H1 (cell line): ENCODE measurements at regions not wholly inside any gene's neighbourhood (a gene's known extent, or its start where the extent isn't known, plus 50 kb on each side); places are given as distances from the start of the nearest gene placed in this dataset.

Source experiments
- CTCF ChIA-PET: fragments of 300-600 bp; sonication (Branson Sonifier 250); formaldehyde crosslinking; loops from one replicate; lab custom pipeline; 2021; ENCODE audit not compliant: partially characterized antibody; lab: Charles Lee
- POLR2A ChIA-PET: fragments of 300-600 bp; sonication (Branson Sonifier 250); formaldehyde crosslinking; loops from one replicate; lab custom pipeline; 2021; ENCODE audit warnings: inconsistent platforms; ENCODE audit not compliant: partially characterized antibody; lab: Charles Lee
- DNase-seq, 2 experiments: peaks; one replicate each; pipeline versions ENCODE4 v3.0.0 to v3.0.0-alpha.2; 2010 to 2022; ENCODE audit warnings: low spot score in 2 of 2, low read depth in 1 of 2, mixed read lengths in 1 of 2
- FAIRE-seq: peaks from 2 replicates; lab custom pipeline; 2011; peaks lifted over from hg19 to GRCh38; lab: Jason Lieb, UNC
- H2AFZ ChIP-seq: 2 replicates; pipeline ENCODE4 v1.8.1; 2012; ENCODE audit warnings: low read length, inconsistent platforms
- H2AK5ac ChIP-seq: 2 replicates; pipeline ENCODE4 v1.6.1; 2013; ENCODE audit warnings: low read depth, low read length
- H2BK120ac ChIP-seq: replicated peaks from 2 replicates; pipeline ENCODE3; 2013; ENCODE audit warnings: low read depth, low read length, inconsistent platforms
- H2BK12ac ChIP-seq: 2 replicates; pipeline ENCODE4 v1.6.1; 2013; ENCODE audit warnings: low read depth, low read length
- H2BK15ac ChIP-seq: 2 replicates; pipeline ENCODE4 v1.6.1; 2013; ENCODE audit warnings: low read length
- H2BK20ac ChIP-seq: 2 replicates; pipeline ENCODE4 v1.6.1; 2013; ENCODE audit warnings: low read length
- H2BK5ac ChIP-seq: 2 replicates; pipeline ENCODE4 v1.6.1; 2013; ENCODE audit warnings: low read depth, low read length
- H3K14ac ChIP-seq: 2 replicates; pipeline ENCODE4 v1.6.1; 2013; ENCODE audit warnings: inconsistent platforms; ENCODE audit not compliant: insufficient read length
- H3K18ac ChIP-seq: 2 replicates; pipeline ENCODE4 v1.6.1; 2013; ENCODE audit warnings: low read length; ENCODE audit errors: extremely low read depth
- H3K23ac ChIP-seq: 2 replicates; pipeline ENCODE4 v1.6.1; 2013; ENCODE audit warnings: inconsistent platforms; ENCODE audit not compliant: insufficient read length
- H3K23me2 ChIP-seq: 2 replicates; pipeline ENCODE4 v1.6.1; 2013; ENCODE audit warnings: low read depth, low read length
- H3K27ac ChIP-seq: 2 replicates; pipeline ENCODE4 v1.6.1; 2011; ENCODE audit warnings: low read depth, low read length, inconsistent platforms
- H3K27me3 ChIP-seq, 4 experiments: replicated peaks in 1 of 4; 1 replicate in 1 of 4; 2 replicates in 3 of 4; pipeline versions ENCODE4 v1.6.1 to v1.8.1; 2011 to 2013; ENCODE audit warnings: low read length in 3 of 4, mild to moderate bottlenecking in 3 of 4, inconsistent platforms in 2 of 4, mixed read lengths in 2 of 4, moderate library complexity in 1 of 4; ENCODE audit not compliant: control insufficient read depth in 3 of 4, insufficient read depth in 3 of 4; ENCODE audit errors: extremely low read depth in 1 of 4
- H3K36me3 ChIP-seq, 4 experiments: 2 replicates each; pipeline versions ENCODE4 v1.6.1 to v1.8.1; 2011 to 2013; ENCODE audit warnings: mild to moderate bottlenecking in 4 of 4, low read length in 3 of 4, moderate library complexity in 2 of 4, control low read depth in 1 of 4, inconsistent platforms in 1 of 4; ENCODE audit not compliant: insufficient read depth in 4 of 4, control insufficient read depth in 2 of 4
- H3K4ac ChIP-seq: replicated peaks from 2 replicates; pipeline ENCODE3; 2013; ENCODE audit warnings: low read length, low read depth, mixed read lengths, inconsistent platforms; ENCODE audit not compliant: insufficient read length
- H3K4me1 ChIP-seq, 4 experiments: replicated peaks in 1 of 4; 1 replicate in 1 of 4; 2 replicates in 3 of 4; pipeline versions ENCODE4 v1.6.1 to v1.8.1; 2011 to 2013; ENCODE audit warnings: low read length in 3 of 4, inconsistent platforms in 2 of 4, mixed read lengths in 1 of 4; ENCODE audit not compliant: insufficient read depth in 4 of 4, control insufficient read depth in 3 of 4
- H3K4me2 ChIP-seq, 2 experiments: 2 replicates each; pipeline versions ENCODE4 v1.6.1 to v1.8.1; 2011 to 2013; ENCODE audit warnings: low read depth in 2 of 2, low read length in 2 of 2, control low read depth in 1 of 2, inconsistent platforms in 1 of 2, mild to moderate bottlenecking in 1 of 2; ENCODE audit not compliant: insufficient read depth in 1 of 2
- H3K4me3 ChIP-seq, 4 experiments: fragments of 200-600, 300-600 bp in 1 of 4; sonication (generic), shearing (Covaris generic), sonication (Bioruptor Twin) in 1 of 4; 2 replicates each; pipeline versions ENCODE4 v1.5.1 to v1.8.1; 2011 to 2016; ENCODE audit warnings: low read length in 4 of 4, low read depth in 3 of 4, control low read depth in 2 of 4, inconsistent platforms in 2 of 4, mild to moderate bottlenecking in 2 of 4, mixed read lengths in 1 of 4, moderate library complexity in 1 of 4; ENCODE audit not compliant: insufficient read depth in 2 of 4; ENCODE audit errors: extremely low read depth in 1 of 4
- H3K56ac ChIP-seq: replicated peaks from 2 replicates; pipeline ENCODE3; 2013; ENCODE audit warnings: low read depth, mild to moderate bottlenecking, mixed read lengths, low read length, inconsistent platforms; ENCODE audit not compliant: insufficient read length
- H3K79me1 ChIP-seq: 2 replicates; pipeline ENCODE4 v1.6.1; 2013; ENCODE audit warnings: low read depth, low read length, control low read depth
- H3K79me2 ChIP-seq, 2 experiments: 2 replicates each; pipeline versions ENCODE4 v1.6.1 to v1.8.1; 2012 to 2013; ENCODE audit warnings: low read length in 2 of 2, mild to moderate bottlenecking in 2 of 2, inconsistent platforms in 1 of 2; ENCODE audit not compliant: insufficient read depth in 2 of 2, control insufficient read depth in 1 of 2
- H3K9ac ChIP-seq, 4 experiments: replicated peaks in 1 of 4; 1 replicate in 1 of 4; 2 replicates in 3 of 4; pipeline versions ENCODE4 v1.6.1 to v1.8.1; 2011 to 2013; ENCODE audit warnings: low read depth in 3 of 4, low read length in 3 of 4, control low read depth in 2 of 4, mild to moderate bottlenecking in 2 of 4, moderate library complexity in 2 of 4, inconsistent platforms in 1 of 4; ENCODE audit errors: extremely low read depth in 1 of 4
- H3K9me3 ChIP-seq, 2 experiments: 2 replicates each; pipeline versions ENCODE4 v1.6.1 to v1.8.1; 2012 to 2013; ENCODE audit warnings: mild to moderate bottlenecking in 2 of 2, moderate library complexity in 2 of 2, control low read depth in 1 of 2, inconsistent platforms in 1 of 2, low read depth in 1 of 2, low read length in 1 of 2, mixed read lengths in 1 of 2; ENCODE audit not compliant: insufficient read depth in 2 of 2
- H4K20me1 ChIP-seq, 2 experiments: replicated peaks in 1 of 2; 2 replicates each; pipeline versions ENCODE3 to v1.8.1; 2011 to 2013; ENCODE audit warnings: inconsistent platforms in 2 of 2, low read length in 2 of 2, mild to moderate bottlenecking in 1 of 2; ENCODE audit not compliant: insufficient read depth in 2 of 2, control insufficient read depth in 1 of 2
- H4K5ac ChIP-seq: 2 replicates; pipeline ENCODE4 v1.6.1; 2013; ENCODE audit warnings: low read length, low read depth, mixed read lengths, inconsistent platforms; ENCODE audit not compliant: insufficient read length
- H4K8ac ChIP-seq: 2 replicates; pipeline ENCODE4 v1.8.0; 2013; ENCODE audit warnings: mild to moderate bottlenecking, moderate library complexity, low read length, inconsistent platforms; ENCODE audit not compliant: insufficient read depth; ENCODE audit errors: extremely low read depth
- H4K91ac ChIP-seq: replicated peaks from 2 replicates; pipeline ENCODE3; 2013; ENCODE audit warnings: low read length, mixed read lengths, inconsistent platforms; ENCODE audit not compliant: insufficient read length
- ASH2L ChIP-seq: fragments of 200-600, 300-600 bp; sonication (generic); IDR thresholded peaks from one replicate; pipeline ENCODE4 v1.7.1; 2017; ENCODE audit warnings: low read length
- CHD1 ChIP-seq: IDR thresholded peaks from 2 replicates; pipeline ENCODE4 v1.6.1; 2012; ENCODE audit warnings: low read depth, low read length, improper control_type of control experiment
- CHD2 ChIP-seq: IDR thresholded peaks from 2 replicates; pipeline ENCODE4 v1.6.1; 2012; ENCODE audit warnings: low read length, improper control_type of control experiment
- EP300 ChIP-seq, 2 experiments: IDR thresholded peaks; 1 replicate in 1 of 2; 2 replicates in 1 of 2; pipeline ENCODE4 v1.6.1; 2011 to 2012; ENCODE audit warnings: low read depth in 2 of 2, low read length in 2 of 2, mild to moderate bottlenecking in 2 of 2, borderline replicate concordance in 1 of 2, inconsistent platforms in 1 of 2, moderate library complexity in 1 of 2
- GABPA ChIP-seq: IDR thresholded peaks from 2 replicates; pipeline ENCODE4 v1.6.1; 2011; ENCODE audit warnings: mild to moderate bottlenecking, low read length, moderate library complexity, borderline replicate concordance; ENCODE audit not compliant: insufficient read depth
- GTF2F1 ChIP-seq: IDR thresholded peaks from 2 replicates; pipeline ENCODE4 v1.6.1; 2012; ENCODE audit warnings: low read depth, low read length, improper control_type of control experiment, borderline replicate concordance
- MAFK ChIP-seq: IDR thresholded peaks from 2 replicates; pipeline ENCODE4 v1.6.1; 2012; ENCODE audit warnings: low read depth, mild to moderate bottlenecking, improper control_type of control experiment, low read length
- POLR2AphosphoS5 ChIP-seq: IDR thresholded peaks from 2 replicates; pipeline ENCODE4 v1.6.1; 2011; ENCODE audit warnings: low read depth, low read length
- POU5F1 ChIP-seq: IDR thresholded peaks from 2 replicates; pipeline ENCODE4 v1.6.1; 2011; ENCODE audit warnings: low read depth, mild to moderate bottlenecking, low read length, moderate library complexity
- RAD21 ChIP-seq, 2 experiments: IDR thresholded peaks in 1 of 2; conservative IDR thresholded peaks in 1 of 2; 2 replicates each; pipeline ENCODE4 v1.6.1; 2011; ENCODE audit warnings: low read depth in 2 of 2, low read length in 2 of 2, improper control_type of control experiment in 1 of 2, inconsistent platforms in 1 of 2, mild to moderate bottlenecking in 1 of 2, moderate library complexity in 1 of 2
- RXRA ChIP-seq: IDR thresholded peaks from 2 replicates; pipeline ENCODE4 v1.6.1; 2011; ENCODE audit warnings: low read depth, mild to moderate bottlenecking, low read length, moderate library complexity; ENCODE audit not compliant: insufficient read depth
- SIX5 ChIP-seq: IDR thresholded peaks from 2 replicates; pipeline ENCODE4 v1.6.1; 2011; ENCODE audit warnings: mild to moderate bottlenecking, low read depth, low read length
- WGBS, 2 experiments: shearing (Covaris generic) in 1 of 2; methylation state at CpG; one replicate each; pipeline versions ENCODE4 v1.1.6 to v1.1.7; 2013 to 2015; ENCODE audit warnings: low lambda C conversion rate in 2 of 2, mixed read lengths in 2 of 2, inconsistent platforms in 1 of 2, low coverage in 1 of 2, missing lambda C conversion rate in 1 of 2; ENCODE audit not compliant: insufficient replicate concordance in 2 of 2, insufficient coverage in 1 of 2, insufficient read length in 1 of 2; ENCODE audit errors: extremely low coverage in 1 of 2, missing lambda C conversion rate in 1 of 2; 5-methylcytosine and 5-hydroxymethylcytosine counted together
- TF ChIP-seq, protein P1 (sequence below): IDR thresholded peaks from 2 replicates; pipeline ENCODE4 v1.6.1; 2012; ENCODE audit warnings: inconsistent platforms

DNA sequence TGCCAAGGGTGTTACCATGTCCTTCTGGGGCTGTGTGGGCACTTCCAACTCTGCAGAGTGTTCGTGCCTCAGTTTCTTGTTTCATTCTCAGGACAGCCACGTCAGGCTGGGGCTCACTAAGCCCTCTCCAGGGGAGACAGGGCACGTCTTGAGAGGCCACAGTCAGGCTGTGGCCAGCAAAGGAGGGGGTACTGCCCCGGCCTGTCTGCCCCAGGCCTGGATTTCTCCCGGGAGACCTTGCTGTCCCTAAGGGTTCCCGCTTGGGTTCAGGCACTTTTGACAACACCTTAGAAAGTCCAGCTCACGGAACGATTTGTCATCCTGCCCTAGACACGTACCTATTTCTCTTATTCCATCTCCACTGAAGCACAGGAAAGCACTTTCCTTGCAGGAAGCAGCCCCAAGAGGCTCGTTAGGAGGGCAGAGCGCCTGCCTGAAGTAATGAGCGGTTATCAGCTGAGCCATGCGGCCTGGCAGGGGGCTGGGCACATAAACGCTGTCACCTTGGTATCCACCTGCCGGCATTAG lies 290.4 kb upstream of the RTL1 start:
- 82% methylated on average over 11 of the region's 15 CpGs; no CpG with 5 or more reads in 1 of the 2 experiments for WGBS, 2 experiments
- Histone ChIP-seq H3K23me2 (peaks cover 6% of the 10 kb centered on the region; the same call in 1 of the 2 replicates), H3K14ac (no peak overlapping the region), H3K56ac (no peak overlapping the region), H3K79me1 (no peaks in the 10 kb centered on the region), H3K27me3 (peaks cover 0 to 7% (median 1%) of the 10 kb centered on the region in 4 experiments; a peak in 2 of 7 replicates), H2BK12ac (no peak overlapping the region), H4K91ac (no peak overlapping the region), H2BK15ac (no peak overlapping the region), H2AK5ac (no peak overlapping the region), H3K4me3 (no peak overlapping the region), H4K8ac (no peak overlapping the region), H4K5ac (no peak overlapping the region), H4K20me1 (no peaks in the 10 kb centered on the region), H3K4me2 (no peak overlapping the region), H3K4ac (no peak overlapping the region), H2BK5ac (no peak overlapping the region; the same call in 1 of the 2 replicates), H2BK20ac (no peak overlapping the region), H3K9ac (no peak overlapping the region), H2AFZ (no peak overlapping the region), H2BK120ac (no peak overlapping the region), H3K36me3 (no peaks in the 10 kb centered on the region), H3K4me1 (peaks cover 0 to 24% (median 11%) of the 10 kb centered on the region in 4 experiments; a peak in 6 of 7 replicates), H3K18ac (no peak overlapping the region; the same call in 1 of the 2 replicates), H3K79me2 (no peaks in the 10 kb centered on the region), H3K23ac (no peak overlapping the region), H3K9me3 (no peaks in the 10 kb centered on the region), H3K27ac (no peak overlapping the region)
- DNase-seq, result no peak
- ChIA-PET CTCF (interaction anchor here (1.1 to 3.4 kb wide), 4 partner anchors 9 to 196 kb away, joined by 4 to 16 read pairs (median 8); no protein-coding TSS in a partner anchor), POLR2A (no interaction called here)
- no peak for FAIRE-seq
- TF ChIP-seq CHD2, result no peak
- TF ChIP-seq CHD1, result no peak
- TF ChIP-seq, protein P1, sequence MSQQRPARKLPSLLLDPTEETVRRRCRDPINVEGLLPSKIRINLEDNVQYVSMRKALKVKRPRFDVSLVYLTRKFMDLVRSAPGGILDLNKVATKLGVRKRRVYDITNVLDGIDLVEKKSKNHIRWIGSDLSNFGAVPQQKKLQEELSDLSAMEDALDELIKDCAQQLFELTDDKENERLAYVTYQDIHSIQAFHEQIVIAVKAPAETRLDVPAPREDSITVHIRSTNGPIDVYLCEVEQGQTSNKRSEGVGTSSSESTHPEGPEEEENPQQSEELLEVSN, result no peak
- no peak for TF ChIP-seq ASH2L
- no peak for TF ChIP-seq EP300 (IDR thresholded peaks at IDR 0.05; ENCODE audit: borderline replicate concordance in 1 of 2, low read depth in 2 of 2, low read length in 2 of 2)
- no peak for TF ChIP-seq RAD21 (IDR thresholded peaks at IDR 0.05 in 1 of 2, conservative IDR thresholded peaks at IDR 0.05 in 1 of 2; ENCODE audit: low read depth in 2 of 2, low read length in 2 of 2)
- TF ChIP-seq POLR2AphosphoS5, result no peak
- TF ChIP-seq MAFK, result no peak
- TF ChIP-seq GTF2F1, result no peak
- TF ChIP-seq SIX5, result no peak
- no peak for TF ChIP-seq POU5F1
- no peak for TF ChIP-seq RXRA
- no peak for TF ChIP-seq GABPA
